ENCODE measurements at regions not wholly inside any gene's neighbourhood (a gene's known extent, or its start where the extent isn't known, plus 50 kb on each side); places are given as distances from the start of the nearest gene placed in this dataset.

GRCh38 chr6:4513561-4513960 is 262.6 kb upstream of the CDYL start:
- TF ChIP-seq PATZ1 (CRISPR knock-in tag; IDR thresholded peaks at IDR 0.05; ENCODE audit: borderline replicate concordance) (no peak), ESRRG (CRISPR knock-in tag; IDR thresholded peaks at IDR 0.05) (no peak), ZNF70 (CRISPR knock-in tag; IDR thresholded peaks at IDR 0.05) (no peak), POU6F1 (CRISPR knock-in tag; IDR thresholded peaks at IDR 0.05; ENCODE audit: borderline replicate concordance, low read depth) (no peak), ZNF565 (CRISPR knock-in tag; conservative IDR thresholded peaks at IDR 0.05; ENCODE audit: low read depth) (no peak), SNAI2 (CRISPR knock-in tag; IDR thresholded peaks at IDR 0.05) (no peak), CSDC2 (CRISPR knock-in tag; IDR thresholded peaks at IDR 0.05) (no peak), ZFP30 (CRISPR knock-in tag; IDR thresholded peaks at IDR 0.05) (no peak), ZFP3 (CRISPR knock-in tag; IDR thresholded peaks at IDR 0.05) (no peak), OSR1 (CRISPR knock-in tag; IDR thresholded peaks at IDR 0.05) (no peak), ARNTL (CRISPR knock-in tag; IDR thresholded peaks at IDR 0.05; ENCODE audit: borderline replicate concordance, low read depth) (no peak)
- TF ChIP-seq, protein P1, sequence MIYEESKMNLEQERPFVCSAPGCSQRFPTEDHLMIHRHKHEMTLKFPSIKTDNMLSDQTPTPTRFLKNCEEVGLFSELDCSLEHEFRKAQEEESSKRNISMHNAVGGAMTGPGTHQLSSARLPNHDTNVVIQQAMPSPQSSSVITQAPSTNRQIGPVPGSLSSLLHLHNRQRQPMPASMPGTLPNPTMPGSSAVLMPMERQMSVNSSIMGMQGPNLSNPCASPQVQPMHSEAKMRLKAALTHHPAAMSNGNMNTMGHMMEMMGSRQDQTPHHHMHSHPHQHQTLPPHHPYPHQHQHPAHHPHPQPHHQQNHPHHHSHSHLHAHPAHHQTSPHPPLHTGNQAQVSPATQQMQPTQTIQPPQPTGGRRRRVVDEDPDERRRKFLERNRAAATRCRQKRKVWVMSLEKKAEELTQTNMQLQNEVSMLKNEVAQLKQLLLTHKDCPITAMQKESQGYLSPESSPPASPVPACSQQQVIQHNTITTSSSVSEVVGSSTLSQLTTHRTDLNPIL (CRISPR knock-in tag; IDR thresholded peaks at IDR 0.05; ENCODE audit: low read depth), result no peak

Data from SK-N-SH treated with all-trans-retinoic acid at 6 μM for 48 hours (cell line).